WTC11 (cell line): ENCODE measurements at regions not wholly inside any gene's neighbourhood (a gene's known extent, or its start where the extent isn't known, plus 50 kb on each side); places are given as distances from the start of the nearest gene placed in this dataset.

ENCODE experiments used
- E2F4 ChIP-seq: sonication (generic); formaldehyde crosslinking; IDR thresholded peaks from 2 replicates; pipeline ENCODE4 v1.8.1; 2022; ENCODE audit warnings: low read depth, mild to moderate bottlenecking, moderate library complexity, missing genetic modification reagents, borderline replicate concordance
- MAX ChIP-seq: sonication (generic); formaldehyde crosslinking; IDR thresholded peaks from 2 replicates; pipeline ENCODE4 v1.8.0; 2022; ENCODE audit warnings: mild to moderate bottlenecking, missing genetic modification reagents

DNA sequence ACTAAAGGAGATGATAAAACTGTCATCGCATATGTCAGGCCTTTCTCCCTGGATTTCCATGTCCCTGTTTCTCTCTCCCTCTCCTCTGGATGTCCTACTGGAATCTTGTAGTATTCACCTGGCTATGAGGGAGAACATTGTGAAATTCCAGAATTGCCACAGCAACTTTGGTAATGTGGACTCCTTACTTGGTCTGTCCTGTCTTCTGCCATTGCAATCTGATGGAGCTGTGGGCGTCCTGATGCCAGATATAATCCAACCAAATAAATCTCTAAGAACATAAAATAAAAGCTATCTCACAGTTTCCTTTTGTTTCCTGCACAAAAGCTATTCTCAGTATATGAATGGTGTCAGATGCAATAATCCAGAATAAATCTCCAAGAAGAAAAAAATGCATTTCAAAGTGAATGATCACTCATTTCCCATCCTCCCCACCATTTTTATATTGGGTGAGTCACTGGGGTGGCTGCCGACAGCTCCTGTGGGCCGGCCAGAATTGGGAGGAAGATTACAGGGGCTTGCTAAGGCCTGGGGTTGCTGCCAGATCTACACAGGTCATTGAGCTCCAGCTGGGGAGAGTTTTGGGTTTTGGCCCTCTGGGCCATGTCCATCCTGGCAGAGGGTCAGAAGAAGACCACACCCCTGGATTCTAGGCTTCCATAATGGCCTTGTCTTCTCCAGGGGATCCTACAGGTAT lies 160.7 kb upstream of the PITX1 start:
- TF ChIP-seq MAX (CRISPR knock-in tag), result no peak
- no peak for TF ChIP-seq E2F4
